WI38 (cell line): ENCODE measurements at regions not wholly inside any gene's neighbourhood (a gene's known extent, or its start where the extent isn't known, plus 50 kb on each side); places are given as distances from the start of the nearest gene placed in this dataset.
"Not testable (repeated sequence)": the region's sequence is repeated elsewhere in the genome, so short reads cannot be mapped to it uniquely, and the experiment has no call there.

Experiments used
- H3K4me3 ChIP-seq: 2 replicates; pipeline ENCODE4 v1.5.1; 2011; ENCODE audit warnings: low read depth, mild to moderate bottlenecking, control low read depth, low read length
- TF ChIP-seq, protein P1 (sequence below): IDR thresholded peaks from 2 replicates; pipeline ENCODE4 v1.5.1; 2012; ENCODE audit warnings: low read depth, mild to moderate bottlenecking, control low read depth, low read length

DNA sequence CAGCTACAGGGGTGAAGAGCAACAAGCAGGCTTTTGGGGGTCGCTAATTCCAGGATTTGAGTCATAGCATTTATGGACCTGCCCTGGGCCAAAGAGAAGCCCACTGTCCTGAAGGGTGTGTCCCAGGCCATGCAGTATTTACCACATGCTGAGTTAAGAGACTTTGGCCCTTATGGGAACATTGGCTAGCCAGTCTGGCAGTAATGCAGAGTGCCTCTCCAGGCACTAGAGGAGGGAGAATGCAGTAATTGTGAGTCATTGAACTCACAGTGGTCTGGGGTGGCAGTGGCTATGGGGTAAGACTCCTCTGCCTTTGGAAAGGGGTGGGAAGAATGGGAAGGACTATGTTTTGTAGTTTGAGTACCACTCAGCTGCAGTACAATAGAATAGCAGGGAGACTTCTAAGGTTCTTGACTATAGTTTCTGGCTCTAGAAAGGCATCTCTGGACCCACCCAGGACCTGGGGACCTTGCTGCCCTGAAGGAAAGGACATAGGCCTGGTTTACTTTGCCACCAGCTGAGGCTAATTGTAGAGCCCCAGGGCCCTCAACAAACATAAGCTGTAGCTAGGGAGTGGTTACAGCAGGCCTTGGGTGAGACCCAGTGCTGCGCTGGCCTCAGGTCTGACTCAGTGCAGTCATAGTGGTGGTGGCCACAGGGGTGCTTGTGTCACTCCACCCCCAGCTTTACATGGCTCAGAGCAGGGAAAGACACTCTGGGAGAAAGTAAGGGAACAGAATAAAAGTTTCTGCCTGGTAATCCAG, 520.9 kb downstream of the HTR1B start:
- H3K4me3 ChIP-seq, result no peak overlapping the region
- TF ChIP-seq, protein P1, sequence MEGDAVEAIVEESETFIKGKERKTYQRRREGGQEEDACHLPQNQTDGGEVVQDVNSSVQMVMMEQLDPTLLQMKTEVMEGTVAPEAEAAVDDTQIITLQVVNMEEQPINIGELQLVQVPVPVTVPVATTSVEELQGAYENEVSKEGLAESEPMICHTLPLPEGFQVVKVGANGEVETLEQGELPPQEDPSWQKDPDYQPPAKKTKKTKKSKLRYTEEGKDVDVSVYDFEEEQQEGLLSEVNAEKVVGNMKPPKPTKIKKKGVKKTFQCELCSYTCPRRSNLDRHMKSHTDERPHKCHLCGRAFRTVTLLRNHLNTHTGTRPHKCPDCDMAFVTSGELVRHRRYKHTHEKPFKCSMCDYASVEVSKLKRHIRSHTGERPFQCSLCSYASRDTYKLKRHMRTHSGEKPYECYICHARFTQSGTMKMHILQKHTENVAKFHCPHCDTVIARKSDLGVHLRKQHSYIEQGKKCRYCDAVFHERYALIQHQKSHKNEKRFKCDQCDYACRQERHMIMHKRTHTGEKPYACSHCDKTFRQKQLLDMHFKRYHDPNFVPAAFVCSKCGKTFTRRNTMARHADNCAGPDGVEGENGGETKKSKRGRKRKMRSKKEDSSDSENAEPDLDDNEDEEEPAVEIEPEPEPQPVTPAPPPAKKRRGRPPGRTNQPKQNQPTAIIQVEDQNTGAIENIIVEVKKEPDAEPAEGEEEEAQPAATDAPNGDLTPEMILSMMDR, result no peak

DNA sequence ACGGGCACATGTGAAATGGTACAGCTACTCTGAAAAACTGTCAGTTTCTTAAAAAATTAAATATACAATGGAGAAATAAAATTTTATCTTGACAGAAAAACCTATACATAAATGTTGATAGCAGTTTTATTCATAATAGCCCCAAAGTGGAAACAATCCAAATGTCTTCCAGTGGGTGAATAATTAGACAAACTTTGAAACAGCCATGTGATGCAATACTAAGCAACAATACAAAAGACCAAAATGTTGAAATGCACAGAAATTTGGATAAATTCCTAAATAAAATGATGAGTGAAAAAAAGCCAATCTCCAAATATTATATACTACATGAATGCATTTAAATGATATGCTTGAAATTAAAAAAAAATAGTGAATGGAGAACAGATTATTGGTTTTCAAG, 523.1 kb downstream of the HTR1B start:
- no peak overlapping the region for H3K4me3 ChIP-seq
- TF ChIP-seq, protein P1, result no peak

DNA sequence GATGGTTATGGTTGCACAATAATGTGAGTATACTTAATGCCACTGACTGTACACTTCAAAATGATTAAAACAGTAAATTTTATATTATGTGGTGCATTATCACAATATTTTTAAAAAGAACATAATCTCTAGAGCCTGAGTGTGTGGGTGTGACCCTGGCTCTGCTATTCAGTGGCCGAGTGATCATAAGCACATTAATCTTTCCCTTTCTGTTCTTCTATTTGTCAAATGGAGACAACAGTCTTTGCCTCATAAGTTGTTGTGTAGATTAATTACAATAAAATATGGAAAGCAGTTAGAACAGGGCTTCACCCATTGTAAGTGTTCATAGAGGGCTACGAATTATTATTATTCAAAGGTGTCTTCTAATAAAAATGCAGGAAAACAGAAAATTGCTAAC, 548.6 kb downstream of the HTR1B start:
- H3K4me3 ChIP-seq, result no peak overlapping the region
- TF ChIP-seq, protein P1, result no peak

DNA sequence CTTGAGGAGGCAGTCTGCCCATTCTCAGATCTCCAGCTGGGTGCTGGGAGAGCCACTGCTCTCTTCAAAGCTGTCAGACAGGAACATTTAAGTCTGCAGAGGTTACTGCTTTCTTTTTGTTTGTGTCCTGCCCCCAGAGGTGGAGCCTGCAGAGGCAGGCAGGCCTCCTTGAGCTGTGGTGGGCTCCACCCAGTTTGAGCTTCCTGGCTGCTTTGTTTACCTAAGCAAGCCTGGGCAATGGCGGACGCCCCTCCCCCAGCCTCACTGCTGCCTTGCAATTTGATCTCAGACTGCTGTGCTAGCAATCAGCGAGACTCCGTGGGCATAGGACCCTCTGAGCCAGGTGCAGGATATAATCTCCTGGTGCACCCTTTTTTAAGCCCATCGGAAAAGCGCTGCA, 557.8 kb downstream of the HTR1B start:
- H3K4me3 ChIP-seq, result not testable (repeated sequence)

DNA sequence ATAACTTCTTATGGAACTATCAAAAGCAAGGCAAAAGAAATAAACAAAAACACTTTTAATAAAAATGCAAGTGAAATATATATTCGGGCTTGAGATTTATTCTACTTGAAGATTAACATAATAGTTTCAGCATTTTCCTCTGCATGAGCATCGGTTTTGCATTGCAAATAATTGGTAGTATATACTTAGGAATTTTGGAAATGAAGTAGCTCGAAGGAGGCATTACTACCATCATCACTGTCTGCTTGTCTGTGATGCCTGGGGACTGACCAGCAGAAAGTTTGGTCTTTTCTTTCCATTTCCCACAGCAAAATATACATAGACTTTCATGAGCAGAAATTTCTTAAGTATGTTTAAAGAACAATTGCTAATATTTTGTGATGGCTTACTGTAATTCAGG, 570.7 kb downstream of the HTR1B start:
- TF ChIP-seq, protein P1, result no peak
- H3K4me3 ChIP-seq, result no peak overlapping the region

DNA sequence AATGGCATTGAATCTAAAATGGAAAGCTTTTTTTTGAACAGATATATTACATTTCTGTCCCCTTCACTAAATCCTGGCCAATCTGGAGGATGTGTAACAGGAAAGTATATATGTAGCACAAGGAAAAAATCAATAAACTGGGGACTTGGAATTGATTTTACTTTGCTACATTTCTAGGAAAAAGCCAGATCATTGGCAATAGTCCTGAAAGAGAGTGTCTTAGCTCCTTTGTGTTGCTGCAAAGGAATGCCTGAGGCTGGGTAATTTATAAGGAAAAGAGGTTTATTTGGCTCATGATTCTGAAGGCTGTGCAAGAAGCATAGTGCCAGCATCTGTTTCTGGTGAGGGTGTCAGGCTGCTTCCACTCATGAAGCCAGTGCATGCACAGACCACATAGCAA, 574.9 kb downstream of the HTR1B start:
- TF ChIP-seq, protein P1, result no peak
- no peak overlapping the region for H3K4me3 ChIP-seq

DNA sequence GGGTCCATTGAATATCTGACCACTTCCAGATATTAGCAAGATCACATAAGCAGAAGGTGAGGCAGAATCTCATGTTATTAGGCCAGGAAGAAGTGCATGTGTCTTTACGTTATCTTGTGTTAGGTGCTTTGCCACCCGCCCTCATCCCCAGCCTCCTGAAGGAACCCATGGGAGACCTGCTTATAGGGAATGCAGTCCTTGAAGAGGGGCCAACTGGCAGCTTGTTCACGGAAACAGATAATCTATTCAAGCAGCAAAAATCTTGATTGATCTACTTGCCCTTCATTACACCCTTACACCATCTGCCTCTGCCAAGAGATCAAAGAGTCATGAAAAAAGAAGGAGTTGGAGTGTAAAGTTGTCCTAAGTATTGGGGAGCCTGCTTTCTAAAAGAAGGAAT, 576.4 kb downstream of the HTR1B start:
- no peak overlapping the region for H3K4me3 ChIP-seq
- TF ChIP-seq, protein P1, result no peak

DNA sequence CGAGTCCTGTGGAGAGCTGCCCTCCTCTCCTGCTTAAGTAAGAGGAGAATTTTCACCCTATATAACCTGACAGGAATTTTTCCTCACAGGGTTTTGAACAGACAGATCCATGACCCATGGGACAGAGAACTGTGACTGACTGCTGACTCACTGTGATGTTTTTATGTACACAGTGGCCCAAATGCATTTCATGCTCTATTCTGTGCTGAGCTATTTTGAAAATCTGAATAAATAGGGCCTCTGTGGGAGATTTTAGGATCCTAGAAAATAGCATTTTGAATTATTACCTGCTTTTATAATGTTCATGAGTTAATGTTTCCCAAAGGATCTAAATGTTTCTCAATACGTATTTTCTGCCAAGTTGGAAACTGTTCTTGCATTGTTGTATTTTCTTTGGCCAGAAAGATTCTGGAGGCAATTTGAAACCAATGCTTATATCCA, 577.4 kb downstream of the HTR1B start:
- TF ChIP-seq, protein P1, result no peak
- no peak overlapping the region for H3K4me3 ChIP-seq
